Fibroblast of skin of abdomen (primary cell): ENCODE measurements at regions not wholly inside any gene's neighbourhood (a gene's known extent, or its start where the extent isn't known, plus 50 kb on each side); places are given as distances from the start of the nearest gene placed in this dataset.
A peak's percentile ranks its signal among the peaks of the same experiment; 100 is the strongest.
"Not testable (repeated sequence)": the region's sequence is repeated elsewhere in the genome, so short reads cannot be mapped to it uniquely, and the experiment has no call there.

Source experiments
- DNase-seq: peaks from one replicate; pipeline ENCODE4 v3.0.0-alpha.2; 2013

DNA sequence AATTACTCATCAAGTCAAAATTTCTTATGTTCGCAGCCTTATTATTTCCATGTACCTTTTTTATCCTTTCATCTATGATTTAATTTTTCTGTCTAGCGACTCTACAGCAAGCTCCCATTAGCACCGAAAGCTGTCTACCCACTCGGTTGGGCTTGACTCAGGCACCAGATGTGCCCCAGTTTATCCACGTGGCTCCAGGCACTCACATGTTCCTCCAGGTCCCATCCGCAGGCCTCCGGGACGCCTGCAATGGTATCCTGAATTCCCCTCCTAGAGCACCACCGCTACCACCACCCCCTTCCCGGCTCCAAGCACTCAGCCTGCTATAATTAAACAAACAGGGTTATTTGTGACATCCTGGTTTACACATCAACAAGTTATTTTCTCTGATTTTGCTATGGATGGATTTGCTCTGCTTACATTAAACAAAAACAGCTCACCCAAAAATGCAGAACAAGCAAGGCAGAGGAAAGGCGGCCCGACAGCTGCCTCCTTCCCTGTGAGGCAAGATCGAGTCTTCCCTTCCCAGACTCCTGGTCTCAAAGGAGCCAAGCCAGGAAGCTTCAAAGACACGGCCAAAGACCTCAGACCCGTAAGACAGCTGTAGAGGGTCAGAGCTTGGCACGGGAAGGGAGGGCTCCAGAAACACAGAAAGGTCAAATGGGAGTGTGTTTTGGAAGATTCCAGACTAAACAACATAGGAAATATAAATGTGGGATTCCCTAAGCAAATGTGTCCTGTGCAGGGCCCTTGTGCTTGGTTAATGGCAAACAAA, 253.8 kb downstream of the TTC8 start:
- DNase-seq, result no peak

DNA sequence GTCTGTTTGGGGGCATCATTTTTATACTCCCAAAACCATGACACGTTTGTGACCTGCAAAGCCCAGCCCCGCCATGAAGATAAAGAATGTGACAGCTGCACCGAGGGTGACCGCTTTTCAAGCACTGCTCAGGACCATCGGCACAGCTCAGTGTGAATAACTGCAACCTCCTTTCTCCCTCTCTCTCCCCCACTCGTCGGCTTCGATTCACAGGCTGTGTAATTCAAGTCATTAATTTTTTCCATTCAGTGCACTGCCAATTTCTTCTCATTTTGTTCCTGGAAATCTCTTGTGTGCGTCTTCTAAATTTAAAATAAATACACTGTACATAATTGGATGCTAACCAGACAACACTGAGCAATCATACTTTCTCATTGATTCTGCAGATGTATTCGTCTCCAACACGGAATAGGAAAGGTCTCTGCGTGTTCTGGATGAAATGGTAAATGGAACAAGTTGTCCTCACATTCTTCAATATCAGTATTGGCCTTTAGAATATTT, 260.8 kb downstream of the TTC8 start:
- DNase-seq, result no peak

DNA sequence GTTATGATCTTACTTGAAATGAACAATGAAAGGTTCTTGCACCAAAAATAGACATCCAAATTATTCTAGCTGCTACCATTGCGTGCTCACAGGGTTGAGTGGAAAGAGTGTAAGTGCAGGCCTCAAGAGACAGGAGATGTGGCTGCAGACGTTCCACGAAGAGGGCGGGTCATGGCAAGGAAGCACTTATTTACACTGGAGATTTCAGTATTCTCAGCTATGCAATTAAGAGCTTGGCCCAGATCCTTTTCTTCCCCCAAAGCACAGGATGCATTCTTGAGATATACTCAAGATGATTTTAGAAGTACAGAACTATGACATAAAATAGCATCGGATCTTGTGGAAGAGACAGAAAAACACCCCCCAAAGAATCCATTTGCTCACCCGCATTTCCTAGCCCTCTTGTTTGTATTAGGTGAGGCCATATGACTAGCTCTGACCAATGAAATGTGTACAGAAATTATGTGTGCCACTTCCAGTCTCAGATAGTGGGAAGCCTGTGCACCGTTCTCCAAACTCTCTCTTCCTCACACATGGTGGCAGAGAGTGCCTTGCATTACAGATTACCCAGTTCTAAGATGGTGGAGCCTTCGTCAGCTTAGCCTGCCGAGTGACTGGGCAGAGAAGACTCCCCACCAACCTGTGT, 261.4 kb downstream of the TTC8 start:
- DNase-seq, result peak; percentile 6

DNA sequence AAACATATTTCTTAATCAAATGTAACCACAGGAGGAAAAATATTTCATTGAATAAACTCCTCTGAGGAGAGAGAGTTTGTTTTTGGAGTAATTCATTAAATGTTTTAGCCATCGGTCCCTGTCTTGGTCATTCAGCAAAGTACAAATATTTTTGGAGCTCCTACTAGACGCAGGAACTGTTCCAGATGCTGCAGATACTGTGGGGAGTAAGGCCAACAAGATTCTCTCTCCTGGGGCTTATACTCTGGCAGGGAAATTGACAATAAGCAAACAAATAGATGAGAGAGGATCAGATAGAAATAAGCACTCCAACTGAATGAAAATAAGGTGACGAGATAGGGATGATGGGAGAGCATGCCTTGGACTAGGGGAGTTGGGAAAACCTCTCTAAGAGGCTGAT, 264.1 kb downstream of the TTC8 start:
- DNase-seq, result no peak

DNA sequence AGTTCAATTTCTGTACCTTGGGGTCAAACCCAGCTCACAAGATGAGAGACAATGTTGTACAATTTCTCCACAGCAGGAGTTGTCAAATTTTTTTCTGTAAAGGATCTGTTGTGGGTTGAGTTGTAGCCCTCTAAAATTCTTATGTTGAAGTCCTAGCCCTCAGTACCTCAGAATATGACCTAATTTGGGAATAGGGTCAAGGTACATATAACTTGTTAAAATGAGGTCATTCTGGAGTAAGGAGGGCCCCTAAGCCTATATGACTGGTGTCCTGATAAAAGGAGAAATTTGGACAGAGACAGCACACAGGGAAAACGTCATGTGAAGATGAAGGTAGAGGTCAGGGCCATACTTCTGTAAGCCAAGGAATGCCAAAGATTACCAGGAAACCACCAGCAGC, 264.9 kb downstream of the TTC8 start:
- no peak for DNase-seq

DNA sequence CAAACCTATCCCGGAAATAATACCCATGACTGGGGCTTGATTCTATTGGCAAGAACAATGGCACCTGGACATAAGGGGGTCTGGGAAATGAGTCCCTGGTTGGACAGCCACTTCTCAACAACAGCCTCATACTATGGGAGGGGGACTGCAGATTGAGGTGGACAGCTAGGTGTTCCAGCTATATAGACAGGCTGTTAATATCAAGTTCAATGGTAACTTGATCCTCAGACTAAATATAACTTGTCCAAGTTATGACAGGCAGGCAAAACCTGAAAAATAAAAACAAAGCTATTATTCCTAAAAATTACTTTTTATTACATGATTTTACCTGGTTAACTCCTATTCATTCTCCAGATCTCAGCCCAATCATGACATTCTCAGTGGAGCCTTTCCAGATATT, 267.3 kb downstream of the TTC8 start:
- no peak for DNase-seq

DNA sequence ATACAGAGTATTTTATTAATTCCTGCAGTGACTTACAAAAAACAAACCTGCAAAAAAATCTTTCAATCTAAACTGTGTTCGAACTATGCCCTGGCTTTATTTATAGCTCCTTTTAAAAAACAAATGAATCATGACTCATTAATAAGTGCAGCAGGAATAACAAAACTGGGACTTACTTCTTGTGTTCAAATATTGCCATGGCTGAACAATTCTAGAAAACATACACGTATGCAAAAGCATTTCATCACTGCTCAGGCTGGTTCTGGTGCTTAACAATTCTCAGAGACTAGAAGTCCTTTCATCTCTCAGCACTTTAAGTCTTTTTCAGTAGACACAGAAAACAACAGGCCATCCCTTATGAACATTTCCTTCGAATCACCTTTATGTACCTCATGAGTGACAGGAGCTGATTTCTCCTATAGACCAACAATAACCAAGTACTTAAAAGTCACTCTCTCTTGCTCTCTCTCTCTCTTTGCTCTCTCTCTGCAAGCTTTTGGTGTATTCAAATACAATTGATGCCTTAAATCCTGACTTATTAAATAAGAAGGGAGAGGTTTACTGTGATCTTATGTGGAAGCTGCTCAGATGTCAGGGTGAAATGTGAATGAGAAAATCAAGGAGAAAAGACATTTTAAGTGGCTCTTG, 268.8 kb downstream of the TTC8 start:
- DNase-seq, result no peak

DNA sequence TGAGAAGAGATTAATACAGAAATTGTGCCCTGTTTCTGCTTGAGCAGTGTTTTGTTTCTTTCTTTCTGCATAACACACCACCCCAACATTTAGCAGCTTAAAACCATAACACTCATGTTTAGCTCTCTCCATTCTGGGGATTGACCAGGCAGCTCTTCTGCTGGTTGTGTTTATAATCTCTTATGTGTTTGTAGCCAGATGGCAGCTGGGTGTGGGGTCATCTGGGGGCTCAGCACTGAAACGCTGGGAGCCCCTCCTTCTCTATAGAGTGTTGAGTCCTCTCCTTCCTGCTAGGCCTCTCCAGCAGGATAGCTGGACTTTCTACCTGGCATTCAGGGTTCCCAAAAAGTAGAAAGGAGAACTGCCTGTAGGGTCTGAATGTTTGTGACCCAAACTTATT, 270.6 kb downstream of the TTC8 start:
- DNase-seq, result no peak

DNA sequence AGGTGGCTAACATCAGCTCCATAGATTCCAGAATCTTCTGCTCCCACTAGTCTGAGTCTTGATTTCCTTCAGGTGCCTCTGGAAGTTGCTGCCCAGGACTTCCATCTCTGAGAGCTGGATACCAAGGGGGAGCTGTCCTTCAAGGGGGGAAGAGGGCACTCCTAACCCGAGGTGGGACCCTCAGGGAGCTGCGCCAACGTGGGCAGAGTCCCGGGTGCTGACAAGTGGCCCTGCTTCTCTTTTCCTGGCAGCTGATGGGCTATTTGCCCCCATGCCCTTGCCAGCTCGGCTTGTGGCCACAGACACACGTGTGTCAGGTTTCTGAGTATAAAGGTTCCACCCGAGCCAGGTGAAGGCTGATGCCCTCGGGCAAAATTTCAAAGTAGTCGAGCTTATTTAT, 272.5 kb downstream of the TTC8 start:
- no peak for DNase-seq

DNA sequence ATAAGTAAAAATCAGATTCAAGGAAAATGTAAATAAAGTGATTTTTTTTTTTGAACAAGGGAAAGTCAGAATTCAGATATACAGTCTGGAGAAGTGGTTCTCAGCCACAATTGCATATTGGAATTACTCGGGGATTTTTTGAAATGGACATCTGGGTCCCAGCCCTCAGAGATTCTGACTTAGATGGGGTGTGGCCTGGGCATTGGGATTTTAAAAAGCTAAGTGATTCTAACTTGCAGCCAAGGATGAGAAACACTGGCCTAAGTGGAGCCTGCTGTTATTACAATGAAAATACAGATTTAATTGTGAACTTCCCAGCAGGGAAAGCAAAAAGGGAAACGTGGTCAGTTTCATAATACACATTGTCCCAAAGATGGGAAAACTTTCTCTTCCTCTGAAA, 273.8 kb downstream of the TTC8 start:
- DNase-seq, result no peak

DNA sequence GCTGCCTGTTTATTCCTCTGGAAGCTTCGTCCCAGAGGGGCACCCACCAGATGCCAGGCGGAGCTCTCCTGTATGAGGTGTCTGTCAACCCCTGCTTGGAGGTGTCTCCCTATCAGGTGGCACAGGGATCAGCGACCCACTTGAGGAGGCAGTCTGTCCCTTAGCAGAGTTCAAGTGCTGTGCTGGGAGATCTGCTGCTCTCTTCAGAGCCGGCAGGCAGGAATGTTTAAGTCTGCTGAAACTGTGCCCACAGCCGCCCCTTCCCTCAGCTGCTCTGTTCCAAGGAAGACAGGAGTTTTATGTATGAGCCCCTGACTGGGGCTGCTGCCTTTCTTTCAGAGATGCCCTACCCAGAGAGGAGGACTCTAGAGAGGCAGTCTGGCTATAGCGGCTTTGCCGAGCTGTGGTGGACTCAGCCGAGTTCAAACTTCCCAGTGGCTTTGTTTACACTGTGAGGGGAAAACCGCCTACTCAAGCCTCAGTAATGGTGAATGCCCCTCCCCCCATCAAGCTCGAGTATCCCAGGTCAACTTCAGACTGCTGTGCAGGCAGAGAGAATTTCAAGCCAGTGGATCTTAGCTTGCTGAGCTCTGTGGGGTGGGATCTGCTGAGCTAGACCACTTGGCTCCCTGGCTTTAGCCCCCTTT, 279.8 kb downstream of the TTC8 start:
- DNase-seq, result not testable (repeated sequence)

DNA sequence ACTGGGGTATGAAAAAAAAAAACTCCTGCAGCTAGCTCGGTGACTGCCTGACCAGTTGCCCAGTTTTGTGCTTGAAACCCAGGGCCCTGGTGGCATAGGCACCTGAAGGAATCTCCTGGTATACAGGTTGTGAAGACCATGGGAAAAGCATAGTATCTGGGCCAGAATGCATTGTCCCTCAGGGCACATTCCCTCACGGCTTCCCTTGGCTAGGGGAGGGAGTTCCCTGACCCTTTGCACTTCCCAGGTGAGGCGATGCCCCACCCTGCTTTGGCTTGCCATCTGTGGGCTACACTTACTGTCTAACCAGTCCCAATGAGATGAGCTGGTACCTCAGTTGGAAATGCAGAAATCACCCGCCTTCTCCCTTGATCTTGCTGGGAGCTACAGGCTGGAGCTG, 280.4 kb downstream of the TTC8 start:
- not testable (repeated sequence) for DNase-seq
